ENCODE measurements at regions not wholly inside any gene's neighbourhood (a gene's known extent, or its start where the extent isn't known, plus 50 kb on each side); places are given as distances from the start of the nearest gene placed in this dataset.
A peak's percentile ranks its signal among the peaks of the same experiment; 100 is the strongest.

GRCh38 chr3:80052271-80052670 is 284.5 kb upstream of the ROBO1 start:
- no peak for DNase-seq

GRCh38 chr3:80051602-80051962 is 283.8 kb upstream of the ROBO1 start:
- no peak for DNase-seq

- DNase-seq, result peak in 1 of 51 donors; percentile 2
Observed at GRCh38 chr3:80050826-80051601, 283.2 kb upstream of the ROBO1 start.

- no peak for DNase-seq
Observed at GRCh38 chr3:80043226-80043625, 275.4 kb upstream of the ROBO1 start.

- DNase-seq, result no peak
Observed at GRCh38 chr3:80040067-80040466, 272.3 kb upstream of the ROBO1 start.

GRCh38 chr3:80036176-80036575 is 268.4 kb upstream of the ROBO1 start:
- DNase-seq, result no peak

GRCh38 chr3:80035021-80035420 is 267.2 kb upstream of the ROBO1 start:
- no peak for DNase-seq

- no peak for DNase-seq
Observed at GRCh38 chr3:80023010-80023409, 255.2 kb upstream of the ROBO1 start.

GRCh38 chr3:80018375-80018774 is 250.6 kb upstream of the ROBO1 start:
- DNase-seq, result no peak

GRCh38 chr3:80017369-80017768 is 249.6 kb upstream of the ROBO1 start:
- no peak for DNase-seq

- no peak for DNase-seq
Observed at GRCh38 chr3:80014576-80014975, 246.8 kb upstream of the ROBO1 start.

- no peak for DNase-seq
Observed at GRCh38 chr3:80010021-80010571, 242.3 kb upstream of the ROBO1 start.

- no peak for DNase-seq
Observed at GRCh38 chr3:80007522-80007921, 239.7 kb upstream of the ROBO1 start.

GRCh38 chr3:80006315-80006714 is 238.5 kb upstream of the ROBO1 start:
- no peak for DNase-seq

GRCh38 chr3:80000022-80000421 is 232.2 kb upstream of the ROBO1 start:
- DNase-seq, result no peak

GRCh38 chr3:79994397-79994796 is 226.6 kb upstream of the ROBO1 start:
- DNase-seq, result no peak

GRCh38 chr3:79986338-79986737 is 218.5 kb upstream of the ROBO1 start:
- DNase-seq, result no peak

GRCh38 chr3:79985816-79986215 is 218.0 kb upstream of the ROBO1 start:
- no peak for DNase-seq

- DNase-seq, result no peak
Observed at GRCh38 chr3:79983118-79983517, 215.3 kb upstream of the ROBO1 start.

GRCh38 chr3:79979990-79980389 is 212.2 kb upstream of the ROBO1 start:
- no peak for DNase-seq

GRCh38 chr3:79976466-79976865 is 208.7 kb upstream of the ROBO1 start:
- no peak for DNase-seq

- no peak for DNase-seq
Observed at GRCh38 chr3:79973917-79974595, 206.3 kb upstream of the ROBO1 start.

GRCh38 chr3:79973482-79973881 is 205.7 kb upstream of the ROBO1 start:
- no peak for DNase-seq

Data from hypothalamus (tissue), 51 donors.